Fibroblast of pulmonary artery (primary cell): ENCODE measurements at regions not wholly inside any gene's neighbourhood (a gene's known extent, or its start where the extent isn't known, plus 50 kb on each side); places are given as distances from the start of the nearest gene placed in this dataset.
"Not testable (repeated sequence)": the region's sequence is repeated elsewhere in the genome, so short reads cannot be mapped to it uniquely, and the experiment has no call there.

ENCODE experiments used
- DNase-seq: peaks from one replicate; pipeline ENCODE4 v3.0.0-alpha.2; 2010; ENCODE audit warnings: low read depth
- H3K4me3 ChIP-seq: replicated peaks from 2 replicates; pipeline ENCODE4 v1.5.1; 2011; ENCODE audit warnings: low read depth, mild to moderate bottlenecking, control low read depth, low read length, moderate library complexity
- CTCF ChIP-seq: IDR thresholded peaks from 2 replicates; pipeline ENCODE4 v1.5.1; 2011; ENCODE audit warnings: mild to moderate bottlenecking, control low read depth, low read length, inconsistent platforms; ENCODE audit errors: missing control alignments

GRCh38 chr9:115689331-115689730 lies 464.3 kb upstream of the PAPPA start:
- H3K4me3 ChIP-seq = no peak overlapping the region
- TF ChIP-seq CTCF = no peak
- no peak for DNase-seq

GRCh38 chr9:115690786-115691496 lies 462.6 kb upstream of the PAPPA start:
- no peak for TF ChIP-seq CTCF
- H3K4me3 ChIP-seq = no peak overlapping the region
- DNase-seq = peak; percentile 98

GRCh38 chr9:115691693-115692092 lies 461.9 kb upstream of the PAPPA start:
- peak; percentile 77 for DNase-seq
- TF ChIP-seq CTCF = no peak
- no peak overlapping the region for H3K4me3 ChIP-seq

GRCh38 chr9:115692868-115693267 lies 460.7 kb upstream of the PAPPA start:
- peak; percentile 22 for DNase-seq
- not testable (repeated sequence) for H3K4me3 ChIP-seq

- H3K4me3 ChIP-seq = no peak overlapping the region
- TF ChIP-seq CTCF = peak; percentile 63
- peak; percentile 99 for DNase-seq
Observed at GRCh38 chr9:115694014-115694413, 459.6 kb upstream of the PAPPA start.

GRCh38 chr9:115694991-115695390 lies 458.6 kb upstream of the PAPPA start:
- TF ChIP-seq CTCF = no peak
- no peak overlapping the region for H3K4me3 ChIP-seq

GRCh38 chr9:115712981-115713380 lies 440.6 kb upstream of the PAPPA start:
- no peak for TF ChIP-seq CTCF
- no peak overlapping the region for H3K4me3 ChIP-seq
- no peak for DNase-seq

More at GRCh38 chr9:115694991-115695390, 458.6 kb upstream of the PAPPA start:
- peak; percentile 54 for DNase-seq
